Cardiac fibroblast (primary cell): ENCODE measurements at regions not wholly inside any gene's neighbourhood (a gene's known extent, or its start where the extent isn't known, plus 50 kb on each side); places are given as distances from the start of the nearest gene placed in this dataset.

Experiments used
- DNase-seq, 2 donors: peaks; one replicate each; pipeline versions ENCODE4 v3.0.0 to v3.0.0-alpha.2; 2010; ENCODE audit warnings: low read depth in 2 of 2
- H3K4me3 ChIP-seq, 2 donors: replicated peaks in 1 of 2; 1 replicate in 1 of 2; 2 replicates in 1 of 2; pipeline ENCODE4 v1.5.1; 2011; ENCODE audit warnings: low read depth in 2 of 2, low read length in 2 of 2, mild to moderate bottlenecking in 2 of 2, moderate library complexity in 1 of 2
- CTCF ChIP-seq: IDR thresholded peaks from one replicate; pipeline ENCODE4 v1.5.1; 2011; ENCODE audit warnings: low read depth, mild to moderate bottlenecking, low read length, inconsistent platforms

GRCh38 chr16:76941113-76941512 lies 249.9 kb upstream of the MON1B start:
- no peak overlapping the region for H3K4me3 ChIP-seq
- no peak for TF ChIP-seq CTCF
- DNase-seq = no peak

- no peak for TF ChIP-seq CTCF
- DNase-seq = no peak
- H3K4me3 ChIP-seq = no peak overlapping the region
Measured at GRCh38 chr16:76942089-76942488, 248.9 kb upstream of the MON1B start.

GRCh38 chr16:76943921-76944320 lies 247.1 kb upstream of the MON1B start:
- H3K4me3 ChIP-seq = no peak overlapping the region
- peak; percentile 13 to 27 for DNase-seq
- no peak for TF ChIP-seq CTCF

GRCh38 chr16:76946879-76947278 lies 244.1 kb upstream of the MON1B start:
- TF ChIP-seq CTCF = no peak
- H3K4me3 ChIP-seq = no peak overlapping the region
- peak; percentile 75 to 86 for DNase-seq

GRCh38 chr16:76947749-76948148 lies 243.2 kb upstream of the MON1B start:
- peak in 1 of 2 donors; percentile 34 for DNase-seq
- H3K4me3 ChIP-seq = no peak overlapping the region
- no peak for TF ChIP-seq CTCF

GRCh38 chr16:76955629-76956028 lies 235.4 kb upstream of the MON1B start:
- no peak for TF ChIP-seq CTCF
- peak; percentile 18 to 67 for DNase-seq
- H3K4me3 ChIP-seq = no peak overlapping the region

GRCh38 chr16:76956394-76956793 lies 234.6 kb upstream of the MON1B start:
- no peak for TF ChIP-seq CTCF
- DNase-seq = peak; percentile 3 to 33
- no peak overlapping the region for H3K4me3 ChIP-seq
